ENCODE measurements at regions not wholly inside any gene's neighbourhood (a gene's known extent, or its start where the extent isn't known, plus 50 kb on each side); places are given as distances from the start of the nearest gene placed in this dataset.

DNA sequence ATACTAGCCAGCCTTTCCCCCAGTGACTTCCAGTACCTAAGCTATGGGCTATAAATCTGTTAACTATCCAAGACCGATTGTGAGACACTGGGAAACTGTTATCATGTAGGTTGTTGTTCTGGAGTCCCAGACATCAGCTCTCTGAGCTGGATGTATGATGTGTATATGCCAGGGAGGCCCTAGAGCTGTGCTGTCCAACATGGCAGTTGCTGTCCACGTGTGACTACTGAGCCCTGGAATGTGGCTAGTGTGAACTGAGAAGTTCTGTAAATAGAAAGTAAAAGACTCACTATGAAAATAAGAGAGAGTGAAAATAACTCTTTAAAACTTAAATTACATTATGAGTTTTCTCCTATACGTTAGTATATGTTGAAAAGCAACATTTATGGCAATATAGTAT is 755.8 kb upstream of the FBXO33 start:
- TF ChIP-seq, protein P1, sequence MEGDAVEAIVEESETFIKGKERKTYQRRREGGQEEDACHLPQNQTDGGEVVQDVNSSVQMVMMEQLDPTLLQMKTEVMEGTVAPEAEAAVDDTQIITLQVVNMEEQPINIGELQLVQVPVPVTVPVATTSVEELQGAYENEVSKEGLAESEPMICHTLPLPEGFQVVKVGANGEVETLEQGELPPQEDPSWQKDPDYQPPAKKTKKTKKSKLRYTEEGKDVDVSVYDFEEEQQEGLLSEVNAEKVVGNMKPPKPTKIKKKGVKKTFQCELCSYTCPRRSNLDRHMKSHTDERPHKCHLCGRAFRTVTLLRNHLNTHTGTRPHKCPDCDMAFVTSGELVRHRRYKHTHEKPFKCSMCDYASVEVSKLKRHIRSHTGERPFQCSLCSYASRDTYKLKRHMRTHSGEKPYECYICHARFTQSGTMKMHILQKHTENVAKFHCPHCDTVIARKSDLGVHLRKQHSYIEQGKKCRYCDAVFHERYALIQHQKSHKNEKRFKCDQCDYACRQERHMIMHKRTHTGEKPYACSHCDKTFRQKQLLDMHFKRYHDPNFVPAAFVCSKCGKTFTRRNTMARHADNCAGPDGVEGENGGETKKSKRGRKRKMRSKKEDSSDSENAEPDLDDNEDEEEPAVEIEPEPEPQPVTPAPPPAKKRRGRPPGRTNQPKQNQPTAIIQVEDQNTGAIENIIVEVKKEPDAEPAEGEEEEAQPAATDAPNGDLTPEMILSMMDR (IDR thresholded peaks at IDR 0.05), result no peak
- no peak for TF ChIP-seq POLR2A (IDR thresholded peaks at IDR 0.05)
